Right ventricle myocardium superior (tissue), 1 donor: ENCODE measurements at regions not wholly inside any gene's neighbourhood (a gene's known extent, or its start where the extent isn't known, plus 50 kb on each side); places are given as distances from the start of the nearest gene placed in this dataset.
"Not testable (repeated sequence)": the region's sequence is repeated elsewhere in the genome, so short reads cannot be mapped to it uniquely, and the experiment has no call there.

ENCODE experiments used
- ATAC-seq: fragments of 200-7000 bp; cut with Tn5 transposase; one replicate; pipeline ENCODE4 v1.9.1; 2020; ENCODE audit warnings: mild to moderate bottlenecking; ENCODE audit not compliant: poor library complexity
- DNase-seq: peaks from one replicate; pipeline ENCODE4 v3.0.0-alpha.2; 2020
- intact Hi-C: fragments of 100-400 bp; cut with DNase I; formaldehyde crosslinking; loops from one replicate; pipeline ENCODE4 v1.11.2; 2022
- donor health status: DM: no; HTN: yes; CAD: no; lungs with severe emphysema.

DNA sequence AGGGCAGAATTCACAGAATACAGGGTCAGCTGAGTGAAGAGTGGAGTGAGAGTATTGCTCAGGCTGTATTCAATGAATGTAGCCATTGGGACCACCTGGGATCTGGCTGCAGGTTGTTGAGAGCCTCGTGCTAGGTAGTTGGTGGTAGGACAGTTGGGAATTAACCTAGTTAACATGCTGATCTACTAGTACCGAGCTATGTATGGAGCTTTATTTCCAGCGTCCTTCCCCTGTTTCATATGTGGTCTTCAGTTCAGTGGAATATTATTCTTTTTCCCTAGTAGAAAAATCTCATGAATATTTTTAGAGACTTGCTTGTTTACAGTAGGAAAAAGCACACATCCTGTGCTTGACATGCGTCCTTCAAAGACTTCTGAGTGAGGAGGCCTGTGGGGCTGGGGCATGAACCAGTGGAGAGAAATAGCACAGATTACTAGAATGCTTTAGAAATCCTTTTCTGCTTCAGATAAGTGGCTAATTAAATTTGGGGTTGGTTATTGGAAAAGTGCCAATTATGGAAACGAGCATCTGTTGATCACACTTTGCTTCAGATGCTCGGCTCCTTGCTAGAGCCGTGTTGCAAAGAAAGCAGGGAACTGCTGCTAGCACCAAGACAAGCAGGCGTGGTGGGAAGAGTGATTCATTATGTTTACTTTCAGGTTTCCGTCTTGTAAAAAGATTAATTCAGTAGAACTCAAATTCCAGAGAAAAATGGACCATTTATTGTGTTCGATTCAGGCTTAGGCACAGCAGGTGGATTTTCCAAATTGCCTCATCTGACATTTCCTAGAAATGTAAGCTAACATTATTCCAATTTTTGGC lies 53.6 kb downstream of the ARF6 start:
- ATAC-seq, result no peak
- intact Hi-C loops, result no loop called here
- no peak for DNase-seq

DNA sequence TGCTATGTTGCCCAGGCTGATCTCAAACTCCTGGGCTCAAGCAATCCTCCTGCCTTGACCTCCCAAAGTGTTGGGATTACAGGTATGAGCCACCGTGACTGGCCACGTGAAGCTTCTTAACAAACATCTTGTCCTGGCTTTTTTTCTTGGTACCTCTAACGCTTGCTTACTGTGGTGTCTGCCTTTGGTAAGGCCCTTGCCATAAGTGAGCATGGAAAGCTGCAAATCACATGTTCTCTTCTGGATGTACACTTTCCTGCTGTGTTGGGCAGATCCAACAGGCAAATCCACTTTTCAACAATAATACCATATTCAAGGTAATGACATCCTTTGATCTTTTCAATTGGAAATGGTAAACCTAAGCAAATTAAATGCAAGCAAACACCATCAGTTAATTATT lies 54.6 kb downstream of the ARF6 start:
- DNase-seq (no peak), ATAC-seq (no peak)
- intact Hi-C loops, result no loop called here

DNA sequence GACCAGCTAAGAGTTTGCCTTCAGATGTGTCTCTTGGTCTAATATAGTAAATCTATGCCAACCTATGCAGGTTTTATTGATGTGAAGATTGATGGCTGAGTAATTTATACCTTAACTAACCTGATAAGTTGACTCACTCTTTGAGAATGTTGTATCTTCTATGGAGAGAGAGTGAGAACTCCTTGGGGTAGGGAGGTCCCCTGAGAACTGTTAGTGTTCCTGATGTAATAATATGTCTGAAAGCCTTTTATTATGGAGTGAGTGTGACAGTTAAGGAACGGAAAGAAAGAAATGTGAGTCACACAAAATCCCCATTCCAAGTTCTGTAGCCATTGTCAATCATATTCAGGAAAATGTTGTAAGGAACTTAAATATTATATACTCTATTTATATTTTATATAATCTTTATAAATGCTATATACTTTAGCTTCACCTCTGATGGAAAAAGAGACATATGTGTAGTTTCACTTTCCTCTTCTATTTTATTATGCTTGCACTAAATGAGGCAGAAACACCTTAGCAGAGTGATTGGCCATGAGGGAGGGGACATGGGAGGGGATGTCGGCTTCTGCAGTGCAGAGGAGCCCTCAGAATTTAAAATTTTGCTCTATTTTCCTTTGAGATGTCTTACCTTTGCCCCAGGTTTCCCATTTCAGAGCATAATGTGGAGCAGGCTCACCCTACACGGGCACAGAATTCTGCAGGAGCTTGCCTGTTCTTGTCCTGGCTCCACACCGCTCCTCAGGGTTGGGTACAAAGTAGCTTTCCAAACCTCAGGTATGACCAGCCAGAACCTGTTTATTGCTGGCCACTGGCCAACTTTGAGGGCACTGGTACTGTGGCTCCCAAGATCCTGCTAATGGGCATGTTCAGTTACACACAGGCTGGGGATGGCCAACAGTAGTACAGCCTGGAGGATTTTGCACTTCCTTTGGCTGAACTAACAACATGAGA lies 57.7 kb downstream of the ARF6 start:
- no peak for ATAC-seq

DNA sequence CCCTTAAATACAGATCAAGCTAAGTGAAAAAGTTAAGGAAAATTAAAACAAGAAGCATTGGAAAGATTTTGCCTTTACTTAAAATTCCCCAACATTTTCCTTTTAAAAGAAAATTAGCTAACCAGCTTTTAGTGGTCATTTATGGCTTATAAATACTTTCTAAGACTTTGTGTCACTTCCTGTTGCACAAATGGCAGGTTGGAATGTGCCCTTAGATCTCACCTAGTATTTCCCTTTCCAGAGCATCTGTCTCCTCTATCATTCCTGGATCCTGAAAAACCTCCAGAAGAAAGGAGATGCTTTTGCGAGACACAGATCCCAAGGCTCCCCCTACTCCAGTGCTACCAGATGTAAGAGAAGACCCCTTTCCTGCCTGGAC lies 58.3 kb downstream of the ARF6 start:
- ATAC-seq (no peak), DNase-seq (no peak)
- intact Hi-C loops, result no loop called here

More for the DNA sequence above, 57.7 kb downstream of the ARF6 start:
- intact Hi-C loops, result no loop called here
- DNase-seq, result no peak

DNA sequence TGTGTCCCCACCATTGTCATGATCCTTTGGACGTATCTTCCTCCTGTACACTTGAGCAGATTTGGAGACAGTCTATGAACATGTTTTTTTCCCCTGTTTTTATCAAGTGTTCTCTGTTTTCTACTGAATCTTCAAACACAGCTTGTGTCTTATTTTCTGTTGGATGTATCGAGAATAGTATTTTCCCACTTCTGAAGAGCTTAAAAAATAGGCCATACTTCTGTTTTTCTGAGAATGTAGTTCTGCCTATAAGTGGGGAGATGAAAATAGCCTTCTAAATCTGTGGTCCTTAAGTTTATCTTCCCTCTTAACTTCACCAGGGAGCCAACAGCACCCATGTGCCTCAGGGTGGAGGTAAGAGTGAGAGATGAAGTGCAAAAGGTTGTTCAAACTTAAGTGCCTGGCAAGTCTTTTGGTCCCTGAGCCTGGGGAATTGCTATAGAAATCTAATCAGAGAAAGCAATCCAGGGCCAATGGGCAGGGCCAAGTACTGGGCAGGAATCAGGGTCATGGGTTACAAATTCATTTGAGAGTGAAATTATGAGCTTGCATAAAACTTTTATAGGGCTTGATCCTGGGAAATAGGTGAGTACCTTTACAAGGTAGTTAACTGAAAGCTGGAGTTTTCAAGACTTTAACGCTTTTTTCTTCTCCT lies 58.9 kb downstream of the ARF6 start:
- DNase-seq, result no peak
- intact Hi-C loops, result no loop called here
- no peak for ATAC-seq

DNA sequence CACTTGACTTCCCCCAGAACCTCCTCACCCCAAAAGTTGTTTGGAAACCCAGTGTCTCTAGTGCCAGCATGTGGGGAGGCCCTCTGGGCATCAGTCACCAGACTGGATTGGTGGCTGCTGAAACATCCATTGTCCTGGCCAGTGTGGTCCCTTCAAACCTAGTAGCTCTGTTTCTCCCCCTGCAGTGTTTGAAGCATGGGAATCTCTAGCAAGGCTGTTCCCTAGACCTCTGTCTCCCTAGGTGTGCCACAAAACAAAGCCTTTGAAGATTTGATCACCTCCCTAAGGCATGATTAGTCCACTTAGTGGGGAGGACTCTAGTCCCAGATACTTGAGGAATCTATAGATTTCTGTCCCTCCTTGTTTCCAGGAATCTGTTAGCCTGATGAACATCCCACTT lies 60.3 kb downstream of the ARF6 start:
- intact Hi-C loops, result no loop called here
- ATAC-seq (no peak), DNase-seq (no peak)

DNA sequence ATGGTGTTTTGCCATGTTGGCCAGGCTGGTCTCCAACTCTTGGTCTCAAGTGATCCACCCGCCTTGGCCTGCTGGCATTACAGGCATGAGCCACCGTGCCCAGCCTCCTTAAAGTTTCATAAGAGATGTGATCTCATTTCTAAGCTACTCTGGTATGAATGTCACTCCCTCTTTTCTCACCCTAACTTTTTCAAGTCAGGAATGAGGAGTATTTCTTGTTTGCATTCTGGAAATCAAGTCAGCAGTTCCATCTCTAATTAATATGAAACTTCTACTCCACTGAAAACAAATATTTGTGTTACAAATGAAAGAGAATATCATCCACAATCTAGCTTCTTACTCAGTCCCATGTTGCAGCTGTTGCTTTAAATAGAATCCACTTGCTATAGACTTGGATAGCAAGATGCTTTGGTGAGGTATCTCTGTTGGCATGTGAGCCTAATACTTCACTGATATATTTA lies 61.3 kb downstream of the ARF6 start:
- DNase-seq (no peak), ATAC-seq (no peak)
- intact Hi-C loops, result no loop called here

DNA sequence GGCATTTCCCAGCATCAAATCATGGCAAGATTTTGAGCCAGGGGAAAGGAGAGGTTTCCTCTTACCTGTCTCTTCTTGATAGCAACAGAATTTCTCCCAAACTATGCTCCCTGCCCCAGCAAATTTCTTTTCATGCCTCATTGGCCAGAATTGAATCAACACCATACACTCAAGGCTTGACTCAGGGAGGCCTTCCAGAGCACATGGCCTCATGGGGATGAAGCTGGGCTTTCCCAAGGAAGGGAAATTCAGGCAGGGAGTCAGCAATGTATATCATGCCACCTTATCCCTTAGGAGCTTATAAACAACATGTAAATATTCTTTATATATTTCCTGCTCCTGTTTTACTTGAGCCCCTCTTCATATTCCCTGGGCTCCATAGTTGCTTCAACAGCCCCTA lies 62.1 kb downstream of the ARF6 start:
- ATAC-seq (no peak), DNase-seq (no peak)
- intact Hi-C loops, result no loop called here

DNA sequence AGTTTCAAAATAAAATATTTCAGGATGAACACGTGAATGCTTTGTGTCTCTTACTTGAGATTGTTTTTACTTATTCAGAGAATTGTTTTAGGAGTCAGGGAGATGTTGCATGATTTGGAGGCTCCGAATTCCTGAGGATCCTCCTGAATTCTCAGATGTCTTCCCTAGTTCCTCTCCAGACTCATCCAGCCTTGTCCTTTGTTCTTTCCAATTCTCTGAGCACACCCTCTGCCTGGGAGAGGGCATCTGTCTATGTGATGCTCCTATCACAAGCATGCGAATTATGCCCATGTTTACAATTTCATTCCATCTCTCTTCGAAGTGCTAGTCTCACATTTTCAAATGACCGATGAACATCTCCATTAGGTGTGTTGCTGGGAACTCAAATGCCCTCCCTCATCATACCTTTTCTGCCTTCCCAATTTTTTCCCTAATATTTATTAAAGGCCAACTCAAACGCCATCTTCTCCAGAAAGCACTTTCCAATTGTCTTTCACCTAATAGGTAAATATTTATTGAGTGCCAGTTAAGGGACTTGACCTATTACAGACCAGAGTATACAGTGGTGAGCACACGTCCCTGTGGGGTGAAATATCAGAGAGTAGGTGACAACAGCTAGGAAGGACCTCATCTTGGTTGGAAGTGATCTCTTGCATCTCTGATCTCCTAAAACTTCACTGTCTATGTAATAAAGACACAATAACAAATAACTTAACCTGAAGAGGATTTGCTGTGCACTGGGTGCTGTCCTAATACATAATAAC lies 64.4 kb downstream of the ARF6 start:
- ATAC-seq (no peak), DNase-seq (no peak)
- intact Hi-C loops, result no loop called here

DNA sequence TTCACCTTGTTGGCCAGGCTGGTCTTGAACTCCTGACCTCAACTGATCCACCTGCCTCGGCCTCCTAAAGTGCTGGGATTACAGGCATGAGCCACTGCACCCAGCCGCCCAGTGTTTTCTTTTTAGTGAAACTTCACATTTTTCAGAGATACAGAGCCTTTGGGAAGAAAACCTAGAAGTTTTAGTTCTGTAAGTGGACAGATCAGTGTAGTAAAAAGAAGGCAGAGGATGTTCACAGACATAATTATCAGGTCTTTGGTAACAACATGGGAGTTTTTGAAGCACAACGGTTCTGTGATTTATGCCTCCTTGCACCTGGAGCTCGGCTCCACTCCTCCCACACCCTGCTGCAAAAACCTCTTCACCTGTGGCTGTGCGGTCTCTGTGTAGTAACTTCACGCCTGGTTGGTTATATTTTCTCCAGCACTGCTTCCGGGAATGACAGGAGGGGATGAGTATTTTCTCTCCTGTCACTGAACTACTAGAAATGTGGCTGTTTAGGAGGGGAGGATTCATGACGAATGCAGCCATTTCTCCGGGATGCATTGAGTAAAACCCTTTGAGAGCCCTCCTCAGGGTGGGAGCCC lies 67.0 kb downstream of the ARF6 start:
- no peak for ATAC-seq
- intact Hi-C loops, result no loop called here

DNA sequence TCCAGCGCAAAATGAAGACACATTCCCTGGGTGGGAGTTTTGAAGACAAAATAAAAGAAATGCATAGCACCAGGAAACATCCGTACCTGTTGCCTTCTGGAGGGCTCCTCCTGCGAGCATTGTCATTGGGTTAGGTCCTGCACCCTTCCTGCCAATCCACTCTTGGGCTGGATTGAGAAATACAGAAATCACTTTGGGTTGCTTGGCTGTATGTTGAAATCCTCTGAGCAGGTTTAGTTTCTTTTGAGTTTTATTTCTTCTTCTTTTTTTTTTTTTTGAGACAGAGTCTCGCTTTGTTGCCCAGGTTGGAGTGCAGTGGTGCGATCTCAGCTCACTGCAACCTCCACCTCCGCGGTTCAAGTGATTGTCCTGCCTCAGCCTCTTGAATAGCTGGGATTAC lies 67.6 kb downstream of the ARF6 start:
- ATAC-seq (no peak), DNase-seq (no peak)
- intact Hi-C loops, result no loop called here

More for the DNA sequence above, 67.0 kb downstream of the ARF6 start:
- no peak for DNase-seq

DNA sequence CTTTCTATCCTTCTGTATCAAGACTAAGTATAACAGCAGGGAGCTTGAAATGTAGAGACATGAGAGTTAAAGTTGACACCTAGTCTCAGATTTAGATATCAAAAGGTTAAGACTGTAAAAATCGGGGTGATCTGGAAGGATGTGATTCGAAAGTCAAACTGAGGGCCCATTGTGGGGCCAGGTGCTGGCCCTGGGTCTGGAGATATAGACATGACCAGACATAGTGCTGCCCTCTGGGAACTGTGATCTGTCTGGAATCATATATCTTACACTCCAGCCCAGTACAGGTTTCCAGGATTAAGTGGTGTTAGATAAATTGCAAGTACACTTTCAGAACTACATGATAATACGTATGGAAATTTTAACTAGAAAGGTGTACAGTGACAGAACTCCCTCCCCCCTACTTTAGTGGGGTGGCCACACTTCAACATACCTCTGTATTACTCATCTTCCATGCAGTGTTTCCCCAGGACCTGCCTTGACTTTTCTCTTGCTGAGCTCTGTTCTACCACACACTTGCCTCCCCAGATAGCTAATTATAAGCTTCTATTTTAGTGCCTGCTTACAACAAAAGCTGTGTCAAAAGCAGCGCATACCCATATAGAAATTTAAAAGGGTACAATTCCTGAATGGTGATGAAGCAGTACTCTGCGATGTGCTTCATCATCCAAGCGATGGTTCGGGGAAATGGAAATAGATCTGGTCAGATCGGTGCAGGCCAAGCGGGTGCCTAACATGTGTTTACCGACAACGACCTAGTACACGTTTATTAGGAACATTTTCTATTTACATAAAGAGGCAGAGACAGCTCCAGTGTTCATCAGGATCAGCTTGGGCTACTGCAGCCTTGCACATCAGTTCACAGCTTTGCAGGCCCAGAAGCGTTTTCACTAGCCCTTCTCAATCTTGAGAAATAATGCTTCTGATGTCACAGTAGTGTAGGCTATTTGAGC lies 68.7 kb downstream of the ARF6 start:
- intact Hi-C loops, result no loop called here
- ATAC-seq (no peak), DNase-seq (no peak)

DNA sequence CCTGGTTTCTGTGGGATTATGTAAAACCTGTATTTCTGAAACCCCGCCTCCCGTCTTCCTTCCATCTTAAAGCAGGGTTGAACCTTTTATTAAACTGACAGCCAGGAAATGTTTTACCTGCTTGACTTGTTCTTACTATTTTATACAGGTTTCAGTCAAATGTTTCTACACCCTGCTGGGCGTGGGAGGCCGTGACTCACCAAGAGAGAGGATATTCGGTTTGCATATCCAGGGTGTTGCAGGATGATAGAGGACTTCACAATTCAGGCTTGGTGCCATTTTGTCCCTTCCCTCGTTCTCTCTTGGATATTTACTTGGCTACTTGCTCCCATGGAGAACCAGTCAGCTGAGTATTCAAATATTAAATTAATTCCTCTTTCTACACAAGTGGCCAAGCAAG lies 69.7 kb downstream of the ARF6 start:
- DNase-seq (no peak), ATAC-seq (no peak)
- intact Hi-C loops, result no loop called here

DNA sequence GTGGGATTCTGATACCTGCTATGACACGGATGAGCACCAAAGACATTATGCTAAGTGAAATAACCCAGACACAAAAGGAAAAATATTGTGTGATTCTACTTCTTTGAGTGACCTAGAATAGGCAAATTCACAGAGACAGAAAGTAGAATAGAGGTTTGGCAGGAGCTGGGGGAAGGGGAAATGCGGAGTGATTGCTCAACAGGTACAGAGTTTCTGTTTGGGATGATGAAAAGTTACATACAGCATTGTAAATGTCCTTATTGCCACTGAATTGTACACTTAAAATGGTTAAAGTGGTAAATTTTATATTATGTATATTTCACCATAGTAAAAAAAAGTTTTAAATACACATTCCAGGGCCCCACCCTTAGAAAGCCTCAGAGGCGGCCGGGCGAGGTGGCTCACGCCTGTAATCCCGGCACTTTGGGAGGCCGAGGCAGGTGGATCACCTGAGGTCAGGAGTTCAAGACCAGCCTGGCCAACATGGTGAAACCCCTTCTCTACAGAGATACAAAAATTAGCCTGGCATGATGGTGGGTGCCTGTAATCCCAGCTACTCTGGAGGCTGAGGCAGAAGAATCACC lies 72.3 kb downstream of the ARF6 start:
- intact Hi-C loops, ATAC-seq, DNase-seq: not testable (repeated sequence)

DNA sequence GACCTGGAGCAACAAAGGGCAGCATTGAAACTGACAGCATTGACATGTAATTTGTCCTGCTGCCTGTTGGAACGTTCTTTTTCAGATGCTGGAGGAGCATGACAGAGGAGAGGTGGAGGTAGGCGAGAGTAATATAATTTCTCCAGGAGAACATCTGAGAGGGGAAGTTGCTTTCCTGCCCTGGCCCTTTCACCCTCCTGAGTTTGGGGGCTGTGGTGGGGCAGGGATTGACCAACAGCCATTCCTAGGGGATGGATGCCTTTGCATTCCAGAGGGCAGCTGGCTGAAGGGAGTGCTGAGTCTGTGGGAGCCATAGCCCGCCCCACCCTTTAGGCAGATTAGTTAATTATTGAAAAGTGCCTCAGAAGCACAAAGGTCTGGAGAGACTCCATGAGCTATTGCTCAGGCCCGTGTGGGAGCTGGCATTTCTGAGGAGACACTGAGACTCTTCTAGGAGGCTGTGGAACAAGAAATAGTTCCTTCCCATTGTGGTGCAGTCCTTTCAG lies 73.5 kb downstream of the ARF6 start:
- intact Hi-C loops, result no loop called here
- ATAC-seq, result peak; percentile 14
- no peak for DNase-seq

DNA sequence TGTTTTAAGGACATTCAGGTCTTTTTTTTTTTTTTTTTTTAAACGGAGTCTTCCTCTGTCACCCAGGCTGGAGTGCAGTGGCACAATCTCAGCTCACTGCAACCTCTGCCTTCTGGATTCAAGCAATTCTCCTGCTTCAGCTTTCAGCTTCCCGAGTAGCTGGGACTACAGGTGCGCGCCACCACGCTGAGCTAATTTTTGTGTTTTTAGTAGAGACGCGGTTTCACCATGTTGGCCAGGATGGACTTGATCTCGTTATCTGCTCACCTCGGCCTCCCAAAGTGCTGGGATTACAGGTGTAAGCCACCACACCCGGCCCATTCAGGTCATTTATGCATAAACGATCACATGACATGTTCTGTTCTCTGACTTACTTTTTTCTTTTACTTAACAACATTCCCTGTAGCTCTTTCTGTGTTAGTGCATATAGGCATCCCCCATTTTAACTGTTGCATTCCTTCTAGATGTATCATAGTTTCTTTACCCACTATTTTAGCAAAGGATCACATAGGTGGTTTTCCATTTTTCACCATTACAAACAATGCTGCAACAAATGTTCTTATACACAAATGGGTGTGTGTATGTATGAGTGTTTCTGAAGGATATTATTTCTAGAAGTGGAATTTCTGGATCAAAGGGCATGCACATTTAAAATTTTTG lies 74.2 kb downstream of the ARF6 start:
- ATAC-seq (no peak), DNase-seq (no peak)
- intact Hi-C loops, result no loop called here
